GM23338 (cell line): ENCODE measurements at regions not wholly inside any gene's neighbourhood (a gene's known extent, or its start where the extent isn't known, plus 50 kb on each side); places are given as distances from the start of the nearest gene placed in this dataset.

Source experiments
- ATAC-seq: fragments of 200-7000 bp; cut with Tn5 transposase; 3 replicates; pipeline ENCODE4 v1.9.1; 2020
- DNase-seq: peaks from one replicate; pipeline ENCODE4 v3.0.0-alpha.2; 2015; ENCODE audit warnings: low spot score
- H2AFZ ChIP-seq: fragments of 200-600 bp; sonication (generic); 2 replicates; pipeline ENCODE4 v1.8.0; 2016; ENCODE audit warnings: antibody characterized with exemption, mild to moderate bottlenecking, moderate library complexity
- H3F3A ChIP-seq: fragments of 200-600 bp; sonication (generic); replicated peaks from 2 replicates; pipeline ENCODE4 v1.8.0; 2017; ENCODE audit warnings: antibody characterized with exemption, mixed run types, low read depth
- H3K27ac ChIP-seq: fragments of 200-600 bp; sonication (generic); 2 replicates; pipeline ENCODE4 v1.6.1; 2016; ENCODE audit warnings: low read depth
- H3K27me3 ChIP-seq: fragments of 200-600 bp; sonication (generic); 2 replicates; pipeline ENCODE4 v1.8.0; 2016; ENCODE audit warnings: mild to moderate bottlenecking, mixed run types, moderate library complexity; ENCODE audit not compliant: insufficient read depth
- H3K36me3 ChIP-seq: fragments of 200-600 bp; sonication (generic); 2 replicates; pipeline ENCODE4 v1.8.0; 2016; ENCODE audit warnings: mild to moderate bottlenecking; ENCODE audit not compliant: insufficient read depth
- H3K4me1 ChIP-seq: fragments of 200-600 bp; sonication (generic); 2 replicates; pipeline ENCODE4 v1.8.0; 2016; ENCODE audit warnings: mild to moderate bottlenecking, moderate library complexity; ENCODE audit not compliant: insufficient read depth
- H3K4me2 ChIP-seq: fragments of 200-600 bp; sonication (generic); 2 replicates; pipeline ENCODE4 v1.7.1; 2017; ENCODE audit warnings: mixed run types
- H3K4me3 ChIP-seq: fragments of 200-600 bp; sonication (generic); 2 replicates; pipeline ENCODE4 v1.6.1; 2016; ENCODE audit warnings: mixed run types
- H3K79me2 ChIP-seq: fragments of 200-600 bp; sonication (generic); replicated peaks from 2 replicates; pipeline ENCODE4 v1.8.0; 2017; ENCODE audit warnings: mild to moderate bottlenecking; ENCODE audit not compliant: insufficient read depth
- H3K9me2 ChIP-seq: fragments of 200-600 bp; sonication (generic); 2 replicates; pipeline ENCODE4 v1.8.0; 2017; ENCODE audit not compliant: insufficient read depth
- H4K20me1 ChIP-seq: fragments of 200-600 bp; sonication (generic); replicated peaks from 2 replicates; pipeline ENCODE4 v1.8.0; 2017; ENCODE audit warnings: mild to moderate bottlenecking; ENCODE audit not compliant: insufficient read depth
- H3K27ac Mint-ChIP-seq: 2 replicates; pipeline ENCODE4 v1.8.0; 2020; ENCODE audit warnings: inconsistent platforms, mild to moderate bottlenecking, moderate library complexity, mixed read lengths
- H3K27me3 Mint-ChIP-seq: 3 replicates; pipeline ENCODE4 v1.8.0; 2022; ENCODE audit warnings: low read depth, mild to moderate bottlenecking, moderate library complexity, mixed read lengths, inconsistent platforms; ENCODE audit not compliant: insufficient read depth, poor library complexity
- H3K36me3 Mint-ChIP-seq: 3 replicates; pipeline ENCODE4 v1.8.0; 2021; ENCODE audit warnings: low read depth, mild to moderate bottlenecking, inconsistent platforms, moderate library complexity, mixed read lengths
- H3K4me1 Mint-ChIP-seq: 3 replicates; pipeline ENCODE4 v1.8.0; 2020; ENCODE audit warnings: mild to moderate bottlenecking, inconsistent platforms, mixed read lengths
- H3K4me3 Mint-ChIP-seq: 3 replicates; pipeline ENCODE4 v1.8.0; 2021; ENCODE audit warnings: moderate library complexity, mild to moderate bottlenecking, inconsistent platforms, mixed read lengths
- H3K9me3 Mint-ChIP-seq: 3 replicates; pipeline ENCODE4 v1.8.0; 2020; ENCODE audit warnings: moderate library complexity, mild to moderate bottlenecking, inconsistent platforms, mixed read lengths
- CREB1 ChIP-seq: fragments of 250-450 bp; sonication (Bioruptor Pico); IDR thresholded peaks from 2 replicates; pipeline ENCODE4 v1.5.0; 2020; ENCODE audit warnings: low read depth, mild to moderate bottlenecking, moderate library complexity
- EZH2 ChIP-seq: fragments of 200-600 bp; sonication (generic); IDR thresholded peaks from one replicate; pipeline ENCODE4 v1.8.0; 2017; ENCODE audit warnings: antibody characterized with exemption, mild to moderate bottlenecking, low read depth; ENCODE audit not compliant: unreplicated experiment
- POLR2AphosphoS5 ChIP-seq: IDR thresholded peaks from 2 replicates; pipeline ENCODE4 v1.6.1; 2016; ENCODE audit warnings: antibody characterized with exemption, low read depth
- ZNF114 ChIP-seq: fragments of 250-450 bp; sonication (Bioruptor Pico); IDR thresholded peaks from 2 replicates; pipeline ENCODE4 v1.5.0; 2020; ENCODE audit warnings: mild to moderate bottlenecking, moderate library complexity
- ZNF331 ChIP-seq: fragments of 250-450 bp; sonication (Bioruptor Pico); IDR thresholded peaks from 2 replicates; pipeline ENCODE4 v1.5.0; 2020; ENCODE audit warnings: low read depth, mild to moderate bottlenecking, moderate library complexity
- TF ChIP-seq, protein P1 (sequence below): fragments of 250-450 bp; sonication (Bioruptor Pico); IDR thresholded peaks from 2 replicates; pipeline ENCODE4 v1.5.0; 2020; ENCODE audit warnings: mild to moderate bottlenecking, moderate library complexity
- TF ChIP-seq, protein P2 (sequence below): IDR thresholded peaks from 2 replicates; pipeline ENCODE4 v1.6.1; 2016; ENCODE audit warnings: antibody characterized with exemption

- Mint-ChIP-seq H3K4me3 (no peak overlapping the region), H3K4me1 (no peaks in the 10 kb centered on the region), H3K9me3 (no peaks in the 10 kb centered on the region), H3K27ac (no peak overlapping the region), H3K27me3 (peaks cover 3% of the 10 kb centered on the region), H3K36me3 (no peaks in the 10 kb centered on the region)
- no peak overlapping the region for H3K27ac ChIP-seq
- DNase-seq (no peak), ATAC-seq (no peak)
- H3F3A ChIP-seq = no peaks in the 10 kb centered on the region
- no peaks in the 10 kb centered on the region for H3K79me2 ChIP-seq
- H3K4me3 ChIP-seq = no peak overlapping the region
- H3K9me2 ChIP-seq = 0 out of 2 replicates have a peak, but pooled peaks cover 11% of the 10 kb centered on the region
- H4K20me1 ChIP-seq = no peaks in the 10 kb centered on the region
- H2AFZ ChIP-seq = no peak overlapping the region
- no peaks in the 10 kb centered on the region for H3K27me3 ChIP-seq
- no peaks in the 10 kb centered on the region for H3K36me3 ChIP-seq
- H3K4me2 ChIP-seq = no peak overlapping the region
- H3K4me1 ChIP-seq = no peaks in the 10 kb centered on the region
- TF ChIP-seq, protein P1, sequence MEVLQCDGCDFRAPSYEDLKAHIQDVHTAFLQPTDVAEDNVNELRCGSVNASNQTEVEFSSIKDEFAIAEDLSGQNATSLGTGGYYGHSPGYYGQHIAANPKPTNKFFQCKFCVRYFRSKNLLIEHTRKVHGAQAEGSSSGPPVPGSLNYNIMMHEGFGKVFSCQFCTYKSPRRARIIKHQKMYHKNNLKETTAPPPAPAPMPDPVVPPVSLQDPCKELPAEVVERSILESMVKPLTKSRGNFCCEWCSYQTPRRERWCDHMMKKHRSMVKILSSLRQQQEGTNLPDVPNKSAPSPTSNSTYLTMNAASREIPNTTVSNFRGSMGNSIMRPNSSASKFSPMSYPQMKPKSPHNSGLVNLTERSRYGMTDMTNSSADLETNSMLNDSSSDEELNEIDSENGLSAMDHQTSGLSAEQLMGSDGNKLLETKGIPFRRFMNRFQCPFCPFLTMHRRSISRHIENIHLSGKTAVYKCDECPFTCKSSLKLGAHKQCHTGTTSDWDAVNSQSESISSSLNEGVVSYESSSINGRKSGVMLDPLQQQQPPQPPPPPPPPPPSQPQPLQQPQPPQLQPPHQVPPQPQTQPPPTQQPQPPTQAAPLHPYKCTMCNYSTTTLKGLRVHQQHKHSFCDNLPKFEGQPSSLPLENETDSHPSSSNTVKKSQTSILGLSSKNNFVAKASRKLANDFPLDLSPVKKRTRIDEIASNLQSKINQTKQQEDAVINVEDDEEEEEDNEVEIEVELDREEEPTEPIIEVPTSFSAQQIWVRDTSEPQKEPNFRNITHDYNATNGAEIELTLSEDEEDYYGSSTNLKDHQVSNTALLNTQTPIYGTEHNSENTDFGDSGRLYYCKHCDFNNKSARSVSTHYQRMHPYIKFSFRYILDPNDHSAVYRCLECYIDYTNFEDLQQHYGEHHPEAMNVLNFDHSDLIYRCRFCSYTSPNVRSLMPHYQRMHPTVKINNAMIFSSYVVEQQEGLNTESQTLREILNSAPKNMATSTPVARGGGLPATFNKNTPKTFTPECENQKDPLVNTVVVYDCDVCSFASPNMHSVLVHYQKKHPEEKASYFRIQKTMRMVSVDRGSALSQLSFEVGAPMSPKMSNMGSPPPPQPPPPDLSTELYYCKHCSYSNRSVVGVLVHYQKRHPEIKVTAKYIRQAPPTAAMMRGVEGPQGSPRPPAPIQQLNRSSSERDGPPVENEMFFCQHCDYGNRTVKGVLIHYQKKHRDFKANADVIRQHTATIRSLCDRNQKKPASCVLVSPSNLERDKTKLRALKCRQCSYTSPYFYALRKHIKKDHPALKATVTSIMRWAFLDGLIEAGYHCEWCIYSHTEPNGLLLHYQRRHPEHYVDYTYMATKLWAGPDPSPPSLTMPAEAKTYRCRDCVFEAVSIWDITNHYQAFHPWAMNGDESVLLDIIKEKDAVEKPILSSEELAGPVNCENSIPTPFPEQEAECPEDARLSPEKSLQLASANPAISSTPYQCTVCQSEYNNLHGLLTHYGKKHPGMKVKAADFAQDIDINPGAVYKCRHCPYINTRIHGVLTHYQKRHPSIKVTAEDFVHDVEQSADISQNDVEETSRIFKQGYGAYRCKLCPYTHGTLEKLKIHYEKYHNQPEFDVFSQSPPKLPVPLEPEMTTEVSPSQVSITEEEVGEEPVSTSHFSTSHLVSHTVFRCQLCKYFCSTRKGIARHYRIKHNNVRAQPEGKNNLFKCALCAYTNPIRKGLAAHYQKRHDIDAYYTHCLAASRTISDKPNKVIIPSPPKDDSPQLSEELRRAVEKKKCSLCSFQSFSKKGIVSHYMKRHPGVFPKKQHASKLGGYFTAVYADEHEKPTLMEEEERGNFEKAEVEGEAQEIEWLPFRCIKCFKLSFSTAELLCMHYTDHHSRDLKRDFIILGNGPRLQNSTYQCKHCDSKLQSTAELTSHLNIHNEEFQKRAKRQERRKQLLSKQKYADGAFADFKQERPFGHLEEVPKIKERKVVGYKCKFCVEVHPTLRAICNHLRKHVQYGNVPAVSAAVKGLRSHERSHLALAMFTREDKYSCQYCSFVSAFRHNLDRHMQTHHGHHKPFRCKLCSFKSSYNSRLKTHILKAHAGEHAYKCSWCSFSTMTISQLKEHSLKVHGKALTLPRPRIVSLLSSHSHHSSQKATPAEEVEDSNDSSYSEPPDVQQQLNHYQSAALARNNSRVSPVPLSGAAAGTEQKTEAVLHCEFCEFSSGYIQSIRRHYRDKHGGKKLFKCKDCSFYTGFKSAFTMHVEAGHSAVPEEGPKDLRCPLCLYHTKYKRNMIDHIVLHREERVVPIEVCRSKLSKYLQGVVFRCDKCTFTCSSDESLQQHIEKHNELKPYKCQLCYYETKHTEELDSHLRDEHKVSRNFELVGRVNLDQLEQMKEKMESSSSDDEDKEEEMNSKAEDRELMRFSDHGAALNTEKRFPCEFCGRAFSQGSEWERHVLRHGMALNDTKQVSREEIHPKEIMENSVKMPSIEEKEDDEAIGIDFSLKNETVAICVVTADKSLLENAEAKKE (CRISPR knock-in tag) = no peak
- TF ChIP-seq ZNF331 (no peak), ZNF114 (CRISPR knock-in tag) (no peak)
- TF ChIP-seq, protein P2, sequence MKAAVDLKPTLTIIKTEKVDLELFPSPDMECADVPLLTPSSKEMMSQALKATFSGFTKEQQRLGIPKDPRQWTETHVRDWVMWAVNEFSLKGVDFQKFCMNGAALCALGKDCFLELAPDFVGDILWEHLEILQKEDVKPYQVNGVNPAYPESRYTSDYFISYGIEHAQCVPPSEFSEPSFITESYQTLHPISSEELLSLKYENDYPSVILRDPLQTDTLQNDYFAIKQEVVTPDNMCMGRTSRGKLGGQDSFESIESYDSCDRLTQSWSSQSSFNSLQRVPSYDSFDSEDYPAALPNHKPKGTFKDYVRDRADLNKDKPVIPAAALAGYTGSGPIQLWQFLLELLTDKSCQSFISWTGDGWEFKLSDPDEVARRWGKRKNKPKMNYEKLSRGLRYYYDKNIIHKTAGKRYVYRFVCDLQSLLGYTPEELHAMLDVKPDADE = no peak
Observed at GRCh38 chr12:11986165-11986564, 84.6 kb upstream of the BCL2L14 start.

- Mint-ChIP-seq H3K27ac (no peak overlapping the region), H3K36me3 (no peaks in the 10 kb centered on the region), H3K9me3 (no peaks in the 10 kb centered on the region; the same call in 2 of the 3 replicates), H3K27me3 (peaks cover 3% of the 10 kb centered on the region), H3K4me3 (no peak overlapping the region), H3K4me1 (no peaks in the 10 kb centered on the region)
- H3K9me2 ChIP-seq = 0 out of 2 replicates have a peak, but pooled peaks cover 11% of the 10 kb centered on the region
- no peak for TF ChIP-seq ZNF114 (CRISPR knock-in tag)
- TF ChIP-seq EZH2 = no peak
- no peak for TF ChIP-seq POLR2AphosphoS5
- TF ChIP-seq, protein P2 = no peak
- TF ChIP-seq CREB1 (CRISPR knock-in tag) = no peak
- DNase-seq (no peak), ATAC-seq (no peak)
- no peak overlapping the region for H3K27ac ChIP-seq
- no peaks in the 10 kb centered on the region for H3F3A ChIP-seq
- H4K20me1 ChIP-seq = no peaks in the 10 kb centered on the region
- H2AFZ ChIP-seq = no peak overlapping the region
- H3K4me2 ChIP-seq = no peak overlapping the region
- H3K79me2 ChIP-seq = no peaks in the 10 kb centered on the region
- H3K27me3 ChIP-seq = no peaks in the 10 kb centered on the region
- H3K4me3 ChIP-seq = no peak overlapping the region
- no peaks in the 10 kb centered on the region for H3K36me3 ChIP-seq
- no peaks in the 10 kb centered on the region for H3K4me1 ChIP-seq
Observed at GRCh38 chr12:11987901-11988300, 82.8 kb upstream of the BCL2L14 start.
